Stimulated activated CD8-positive, alpha-beta memory T cell treated with anti-CD3 and anti-CD28 coated beads, Interleukin-7, amount 100 ng/mL, for 1 hour (primary cell): ENCODE measurements at regions not wholly inside any gene's neighbourhood (a gene's known extent, or its start where the extent isn't known, plus 50 kb on each side); places are given as distances from the start of the nearest gene placed in this dataset.
"Not testable (repeated sequence)": the region's sequence is repeated elsewhere in the genome, so short reads cannot be mapped to it uniquely, and the experiment has no call there.

Source experiments
- DNase-seq, 2 donors: peaks; one replicate each; pipeline ENCODE4 v3.0.0-alpha.2; 2020; ENCODE audit warnings: low read depth in 2 of 2

DNA sequence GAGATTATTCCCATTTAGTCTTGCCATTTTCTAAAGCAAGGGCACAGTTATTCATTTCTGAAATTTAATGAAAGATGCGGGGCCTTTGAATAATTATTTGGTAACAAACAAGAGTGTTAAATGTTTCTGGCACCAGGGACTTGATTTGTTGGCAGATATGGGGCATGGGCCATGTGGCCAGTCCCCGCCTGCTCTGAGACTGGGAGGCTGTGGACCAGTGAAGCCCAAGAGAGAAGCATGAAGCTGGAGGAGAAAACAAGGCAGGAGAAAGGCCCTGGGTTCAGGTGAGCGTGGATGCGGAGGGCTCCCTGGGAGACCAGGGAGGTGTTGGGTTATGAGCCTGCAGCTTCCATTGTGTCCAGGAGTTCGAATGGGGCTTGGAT lies 378.5 kb downstream of the TCERG1L start:
- no peak for DNase-seq

DNA sequence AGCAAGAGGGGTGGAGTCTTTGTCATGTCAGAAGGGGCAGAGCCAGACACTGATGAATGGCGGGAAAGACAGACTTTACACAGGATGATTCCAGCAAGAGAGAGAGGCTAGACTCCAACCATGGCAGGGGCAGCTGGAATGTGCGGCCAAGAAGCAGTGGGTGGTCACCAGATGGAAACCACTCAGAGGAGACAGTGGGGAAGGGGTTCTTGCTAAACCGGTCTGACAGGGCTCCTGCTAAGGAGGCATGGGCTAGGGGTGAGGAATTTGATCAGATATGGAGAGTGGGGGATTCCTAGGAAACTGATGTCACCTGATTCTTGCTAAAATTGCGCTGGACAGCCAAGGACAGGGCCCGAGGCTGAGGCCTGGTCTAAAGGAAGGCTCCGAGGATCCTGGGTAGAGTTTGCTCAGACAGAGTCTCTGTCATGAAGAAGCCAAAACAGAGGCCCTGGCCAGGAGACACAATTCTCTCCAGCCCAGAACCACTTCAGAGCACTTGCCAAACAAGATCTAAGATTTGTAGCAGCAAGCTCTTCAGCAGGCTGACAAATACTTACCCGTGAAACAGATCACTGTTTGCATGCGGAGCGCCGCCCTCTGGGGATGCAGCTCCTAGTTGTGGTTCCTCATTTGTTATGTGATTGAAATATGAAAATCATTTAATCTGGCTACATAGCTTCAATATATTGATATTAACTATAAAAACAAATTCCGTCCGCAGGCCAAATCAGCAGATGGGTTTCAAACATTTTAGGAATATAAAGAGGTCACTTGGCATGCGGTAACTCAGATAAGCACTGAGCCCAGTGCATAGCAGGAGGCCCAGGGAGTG lies 377.0 kb downstream of the TCERG1L start:
- no peak for DNase-seq

GRCh38 chr10:130935128-130935439 lies 376.4 kb downstream of the TCERG1L start:
- no peak for DNase-seq

- DNase-seq: no peak
Measured at GRCh38 chr10:130935897-130936550, 375.5 kb downstream of the TCERG1L start.

DNA sequence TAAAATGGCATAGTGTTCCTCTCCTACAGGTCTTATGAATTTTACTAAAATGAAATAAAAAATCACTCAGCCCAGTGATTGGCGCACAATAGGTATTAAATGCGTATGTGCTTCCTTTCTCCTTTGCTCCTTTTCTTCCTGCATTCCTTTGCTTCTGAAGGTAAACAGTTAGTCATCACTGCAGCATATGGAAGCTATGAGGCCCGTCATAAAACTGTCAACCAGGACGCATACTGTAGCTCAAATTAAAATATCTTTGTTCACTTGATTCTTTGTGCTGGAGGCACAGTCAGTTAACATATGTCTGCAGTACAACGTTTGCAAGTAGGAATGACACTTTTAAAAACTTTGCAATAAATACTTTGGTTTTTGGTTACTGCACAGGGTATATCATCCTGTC lies 374.7 kb downstream of the TCERG1L start:
- DNase-seq: no peak

DNA sequence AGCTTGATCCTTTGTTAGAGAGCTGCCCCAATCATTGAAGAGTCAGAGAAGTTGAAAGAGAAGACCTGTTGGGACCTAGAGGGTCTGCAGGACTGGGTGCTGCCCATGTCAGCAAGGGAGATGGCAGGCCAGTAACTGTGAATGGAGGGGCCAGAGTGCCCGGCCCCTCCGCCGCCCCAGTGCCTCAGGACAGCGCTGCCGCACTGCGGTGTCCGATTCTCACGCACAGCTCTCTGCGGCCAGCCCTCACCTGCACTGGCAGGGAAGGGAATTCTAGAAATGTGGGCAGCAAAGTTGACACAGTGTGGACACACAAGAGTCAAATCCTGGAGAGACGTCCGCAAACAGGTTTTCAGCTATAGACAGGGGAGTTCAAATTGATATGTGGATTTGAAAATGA lies 373.5 kb downstream of the TCERG1L start:
- no peak for DNase-seq

DNA sequence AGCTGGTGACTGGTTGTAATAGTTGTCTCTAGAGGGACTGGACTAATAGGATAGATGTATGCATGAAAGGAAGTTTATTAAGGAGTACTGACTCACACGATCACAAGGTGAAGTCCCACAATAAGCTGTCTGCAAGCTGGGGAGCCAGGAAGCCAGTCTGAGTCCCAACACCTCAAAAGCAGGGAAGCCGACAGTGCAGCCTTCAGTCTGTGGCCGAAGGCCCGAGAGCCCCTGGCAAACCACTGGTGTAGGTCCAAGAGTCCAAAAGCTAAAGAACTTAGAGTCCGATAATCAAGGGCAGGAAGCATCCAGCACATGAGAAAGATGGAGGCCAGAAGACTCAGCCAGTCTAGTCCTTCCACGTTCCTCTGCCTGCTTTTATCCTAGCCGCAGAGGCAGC lies 372.6 kb downstream of the TCERG1L start:
- not testable (repeated sequence) for DNase-seq

- no peak for DNase-seq
Measured at GRCh38 chr10:130941886-130942285, 369.6 kb downstream of the TCERG1L start.

DNA sequence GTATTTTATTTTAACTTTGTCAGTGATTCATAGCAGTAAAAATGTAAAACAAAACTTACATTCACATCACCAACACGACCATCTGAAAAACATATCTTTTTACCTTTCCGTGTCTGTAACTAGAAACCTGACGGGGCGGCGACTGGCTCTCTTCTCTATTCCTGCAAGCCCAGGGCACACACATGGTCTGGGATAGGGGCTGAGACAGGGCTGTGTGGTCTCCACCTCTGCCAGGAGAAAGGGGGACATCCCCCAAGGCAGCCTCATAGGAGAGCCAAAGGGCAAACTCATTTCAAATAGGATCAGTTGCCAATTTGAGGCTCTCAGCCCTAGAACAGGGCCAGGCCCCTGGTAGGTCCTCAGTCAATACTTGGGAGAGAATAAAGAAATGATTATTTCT lies 359.4 kb downstream of the TCERG1L start:
- no peak for DNase-seq

GRCh38 chr10:130954326-130954905 lies 357.1 kb downstream of the TCERG1L start:
- no peak for DNase-seq

GRCh38 chr10:130956251-130956650 lies 355.3 kb downstream of the TCERG1L start:
- no peak for DNase-seq

DNA sequence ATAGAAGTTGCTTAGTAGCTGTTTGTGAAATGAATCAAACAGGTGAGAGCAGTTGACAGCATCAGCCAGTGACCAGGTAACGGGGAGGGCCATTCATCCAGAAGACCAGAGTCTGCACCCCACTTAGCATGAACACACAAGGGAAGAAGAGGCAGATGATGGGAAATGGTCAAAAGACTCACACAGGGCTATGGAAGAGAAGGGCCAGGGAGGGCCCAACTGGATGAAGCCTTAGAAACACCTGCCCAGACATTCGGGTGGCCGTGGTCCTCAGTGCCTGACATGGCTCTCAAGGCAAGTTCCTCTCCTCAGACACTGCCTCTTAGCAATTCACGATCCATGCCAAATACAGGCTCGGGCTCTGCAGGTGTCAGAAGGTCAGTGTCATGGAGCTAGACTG lies 354.1 kb downstream of the TCERG1L start:
- no peak for DNase-seq

DNA sequence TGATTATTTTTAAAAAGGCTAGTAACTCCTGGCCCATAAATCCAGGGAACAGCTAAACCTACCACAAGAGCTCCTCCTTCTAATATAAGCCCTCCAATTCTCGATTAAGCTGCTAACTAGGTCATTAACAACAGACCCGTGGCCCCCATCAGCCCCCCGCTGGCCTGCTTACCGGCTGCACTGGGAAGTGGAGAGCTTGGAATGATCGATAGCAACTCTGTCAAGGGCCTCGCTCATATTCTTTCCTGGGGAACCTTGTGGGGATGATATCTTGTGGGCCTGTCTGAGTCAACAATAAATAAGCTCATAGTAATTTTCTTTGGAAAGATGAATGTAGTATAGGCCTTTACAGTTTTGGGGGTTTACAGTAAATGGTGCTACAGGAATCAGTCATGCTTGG lies 353.5 kb downstream of the TCERG1L start:
- DNase-seq: no peak

GRCh38 chr10:130958981-130959751 lies 352.4 kb downstream of the TCERG1L start:
- DNase-seq: no peak

DNA sequence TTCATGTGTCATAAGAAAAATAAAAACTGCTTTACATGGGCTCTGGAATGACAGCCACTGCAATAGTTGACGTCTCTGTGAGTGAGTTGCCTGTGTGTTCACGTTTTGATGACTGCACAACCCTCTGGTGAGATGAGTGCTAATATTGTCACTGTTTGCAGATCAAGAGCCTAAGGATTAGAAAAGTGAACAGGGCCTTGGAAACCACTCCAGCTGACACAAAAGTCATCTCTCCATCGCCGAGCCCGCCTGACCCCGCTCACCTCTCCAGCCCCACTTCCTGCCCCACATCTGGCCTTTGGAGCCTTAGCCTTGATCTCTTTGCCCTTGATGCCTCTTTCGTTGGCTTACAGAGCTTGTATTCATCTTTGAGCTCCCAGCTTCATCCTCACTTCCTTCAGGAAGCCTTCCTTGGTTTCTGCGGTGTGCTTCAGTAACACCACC lies 351.7 kb downstream of the TCERG1L start:
- DNase-seq: no peak

DNA sequence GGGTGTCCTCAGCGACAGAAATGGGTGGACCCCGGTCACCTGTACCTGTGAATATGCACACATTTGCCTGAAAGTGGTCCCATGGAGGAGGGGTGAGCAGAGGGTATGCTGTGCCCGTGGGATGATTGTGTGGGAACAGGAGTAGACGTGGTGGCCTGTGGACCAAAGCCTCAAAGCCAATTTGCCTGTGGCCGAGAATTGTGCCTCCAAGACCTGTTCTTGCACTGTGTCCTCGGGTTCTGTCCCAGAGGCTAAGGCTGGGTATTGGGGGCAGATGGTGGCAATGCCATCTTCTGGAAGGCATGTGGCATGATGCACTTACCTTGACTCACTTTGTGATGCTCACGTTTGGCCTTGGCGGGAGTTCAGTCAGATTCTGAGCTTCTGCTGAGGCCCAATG lies 351.0 kb downstream of the TCERG1L start:
- no peak for DNase-seq

GRCh38 chr10:130961506-130962239 lies 349.8 kb downstream of the TCERG1L start:
- no peak for DNase-seq

- no peak for DNase-seq
Measured at GRCh38 chr10:130962240-130963051, 349.1 kb downstream of the TCERG1L start.

- DNase-seq: no peak
Measured at GRCh38 chr10:130963052-130963393, 348.5 kb downstream of the TCERG1L start.

- no peak for DNase-seq
Measured at GRCh38 chr10:130963786-130964522, 347.6 kb downstream of the TCERG1L start.
